ENCODE measurements at regions not wholly inside any gene's neighbourhood (a gene's known extent, or its start where the extent isn't known, plus 50 kb on each side); places are given as distances from the start of the nearest gene placed in this dataset.

GRCh38 chr15:95267481-95267880 lies 1036.1 kb downstream of the MCTP2 start:
- H3K9me3 ChIP-seq, result no peaks in the 10 kb centered on the region
- H3K4me3 ChIP-seq, result no peak overlapping the region
- H3K4me1 ChIP-seq, result no peaks in the 10 kb centered on the region
- DNase-seq (no peak), ATAC-seq (no peak)
- TF ChIP-seq POLR2A (IDR thresholded peaks at IDR 0.05) (no peak), CTCF (IDR thresholded peaks at IDR 0.05) (no peak)
- peak overlapping the region in 1 of 4 donors; percentile 26 for H3K27ac ChIP-seq
- WGBS, 2 donors, result 17 to 21% methylated on average over 3 of the region's 3 CpGs
- no peaks in the 10 kb centered on the region for H3K27me3 ChIP-seq
- H3K36me3 ChIP-seq (replicated peaks in 1 of 2; ENCODE audit: insufficient read depth in 1 of 2, low read depth in 2 of 2), result no peaks in the 10 kb centered on the region
- intact Hi-C loops (cut with DNase I), result no loop called here

GRCh38 chr15:95269242-95270183 lies 1038.2 kb downstream of the MCTP2 start:
- no peak for DNase-seq
- no peaks in the 10 kb centered on the region for H3K36me3 ChIP-seq (replicated peaks in 1 of 2; ENCODE audit: insufficient read depth in 1 of 2, low read depth in 2 of 2)
- no peaks in the 10 kb centered on the region for H3K9me3 ChIP-seq
- WGBS, 2 donors, result 58 to 68% methylated on average over 10 of the region's 10 CpGs
- intact Hi-C loops (cut with DNase I), result no loop called here
- no peak for ATAC-seq
- H3K27ac ChIP-seq, result no peak overlapping the region
- no peak for TF ChIP-seq CTCF (IDR thresholded peaks at IDR 0.05)
- no peak for TF ChIP-seq POLR2A (IDR thresholded peaks at IDR 0.05)
- no peaks in the 10 kb centered on the region for H3K27me3 ChIP-seq
- no peak overlapping the region for H3K4me3 ChIP-seq
- H3K4me1 ChIP-seq, result no peaks in the 10 kb centered on the region

GRCh38 chr15:95274101-95274500 lies 1042.7 kb downstream of the MCTP2 start:
- DNase-seq (no peak), ATAC-seq (no peak)
- H3K27ac ChIP-seq, result no peak overlapping the region
- no peaks in the 10 kb centered on the region for H3K27me3 ChIP-seq
- H3K9me3 ChIP-seq, result no peaks in the 10 kb centered on the region
- no peaks in the 10 kb centered on the region for H3K36me3 ChIP-seq (replicated peaks in 1 of 2; ENCODE audit: insufficient read depth in 1 of 2, low read depth in 2 of 2)
- WGBS, 2 donors, result 61 to 67% methylated on average over 4 of the region's 4 CpGs
- no peaks in the 10 kb centered on the region for H3K4me1 ChIP-seq
- TF ChIP-seq POLR2A (IDR thresholded peaks at IDR 0.05) (no peak), CTCF (IDR thresholded peaks at IDR 0.05) (no peak)
- intact Hi-C loops (cut with DNase I), result no loop called here
- H3K4me3 ChIP-seq, result no peak overlapping the region

GRCh38 chr15:95277266-95277665 lies 1045.9 kb downstream of the MCTP2 start:
- Histone ChIP-seq H3K4me3 (no peak overlapping the region), H3K27me3 (no peaks in the 10 kb centered on the region), H3K27ac (no peak overlapping the region), H3K9me3 (no peaks in the 10 kb centered on the region), H3K4me1 (no peaks in the 10 kb centered on the region), H3K36me3 (replicated peaks in 1 of 2; ENCODE audit: insufficient read depth in 1 of 2, low read depth in 2 of 2) (no peaks in the 10 kb centered on the region)
- no peak for DNase-seq
- no peak for TF ChIP-seq CTCF (IDR thresholded peaks at IDR 0.05)
- no peak for TF ChIP-seq POLR2A (IDR thresholded peaks at IDR 0.05)
- 71 to 72% methylated on average over 3 of the region's 3 CpGs for WGBS, 2 donors
- intact Hi-C loops (cut with DNase I), result no loop called here
- ATAC-seq, result no peak

All from body of pancreas (tissue), 4 donors.